Lower leg skin (tissue), 3 donors: ENCODE measurements at regions not wholly inside any gene's neighbourhood (a gene's known extent, or its start where the extent isn't known, plus 50 kb on each side); places are given as distances from the start of the nearest gene placed in this dataset.

Experiments used
- CTCF ChIP-seq, 3 donors: fragments of 450-650 bp; IDR thresholded peaks; one replicate each; pipeline ENCODE4 v1.5.1; 2016; ENCODE audit warnings: antibody characterized with exemption in 3 of 3, mild to moderate bottlenecking in 3 of 3, moderate library complexity in 2 of 3
- POLR2A ChIP-seq, 2 donors: fragments of 450-650 bp; IDR thresholded peaks; one replicate each; pipeline ENCODE4 v1.6.1; 2016 to 2017; ENCODE audit warnings: antibody characterized with exemption in 2 of 2, mild to moderate bottlenecking in 1 of 2, moderate library complexity in 1 of 2

- TF ChIP-seq CTCF (IDR thresholded peaks at IDR 0.05) (no peak), POLR2A (IDR thresholded peaks at IDR 0.05) (no peak)
Measured at GRCh38 chr12:40615590-40615989, 76.6 kb upstream of the CNTN1 start.
